IMR-90 (cell line): ENCODE measurements at regions not wholly inside any gene's neighbourhood (a gene's known extent, or its start where the extent isn't known, plus 50 kb on each side); places are given as distances from the start of the nearest gene placed in this dataset.

Experiments
- ATAC-seq: fragments of 200-7000 bp; cut with Tn5 transposase; 2 replicates; pipeline ENCODE4 v1.9.1; 2020; ENCODE audit warnings: low read depth, mild to moderate bottlenecking, moderate library complexity
- BruUV-seq: library from RNA; stranded (reverse); fragments of 400-500 nt; replicated peaks from 2 replicates; lab custom pipeline; 2021; lab: Mats Ljungman, UMichigan
- CTCF ChIA-PET: fragments of 300-600 bp; formaldehyde crosslinking; extraction: SDS; loops from one replicate; lab custom pipeline; 2021; ENCODE audit warnings: antibody characterized with exemption; lab: Yijun Ruan, JAX
- POLR2A ChIA-PET: fragments of 300-600 bp; sonication (Branson Sonifier 250); formaldehyde crosslinking; loops from one replicate; lab custom pipeline; 2022; ENCODE audit warnings: antibody characterized with exemption; ENCODE audit not compliant: unreplicated experiment; lab: Charles Lee
- DNase-seq: peaks from one replicate; pipeline ENCODE4 v3.0.0; 2013
- H2AFZ ChIP-seq: replicated peaks from 2 replicates; pipeline ENCODE3; 2013; ENCODE audit warnings: low read length, mild to moderate bottlenecking; ENCODE audit not compliant: poor library complexity
- H2AK5ac ChIP-seq: 2 replicates; pipeline ENCODE4 v1.6.1; 2013; ENCODE audit warnings: low read depth, low read length, inconsistent platforms
- H2AK9ac ChIP-seq: replicated peaks from 2 replicates; pipeline ENCODE3; 2013; ENCODE audit warnings: mild to moderate bottlenecking, low read depth, low read length, moderate library complexity; ENCODE audit not compliant: poor library complexity
- H2BK120ac ChIP-seq: 2 replicates; pipeline ENCODE4 v1.6.1; 2013; ENCODE audit warnings: low read depth, low read length, inconsistent platforms
- H2BK15ac ChIP-seq: 3 replicates; pipeline ENCODE4 v1.6.1; 2013; ENCODE audit warnings: low read depth, low read length, inconsistent platforms
- H2BK20ac ChIP-seq: 2 replicates; pipeline ENCODE4 v1.6.1; 2013; ENCODE audit warnings: low read depth, mild to moderate bottlenecking, inconsistent platforms, low read length, moderate library complexity
- H2BK5ac ChIP-seq: 2 replicates; pipeline ENCODE4 v1.6.1; 2013; ENCODE audit warnings: mild to moderate bottlenecking, low read depth, low read length, inconsistent platforms; ENCODE audit not compliant: poor library complexity, severe bottlenecking
- H3K14ac ChIP-seq: replicated peaks from 2 replicates; pipeline ENCODE4 v1.6.1; 2013; ENCODE audit warnings: low read depth, low read length, inconsistent platforms
- H3K18ac ChIP-seq: 2 replicates; pipeline ENCODE4 v1.6.1; 2013; ENCODE audit warnings: low read depth, low read length, control low read depth
- H3K23ac ChIP-seq: 2 replicates; pipeline ENCODE4 v1.6.1; 2013; ENCODE audit warnings: low read depth, low read length, inconsistent platforms
- H3K27ac ChIP-seq: 2 replicates; pipeline ENCODE4 v1.5.1; 2013; ENCODE audit warnings: mild to moderate bottlenecking, control low read depth, low read length; ENCODE audit not compliant: insufficient read depth
- H3K27me3 ChIP-seq: 2 replicates; pipeline ENCODE4 v1.6.1; 2013; ENCODE audit warnings: low read length; ENCODE audit not compliant: control insufficient read depth, insufficient read depth
- H3K36me3 ChIP-seq: 2 replicates; pipeline ENCODE4 v1.6.1; 2013; ENCODE audit warnings: low read length, mixed read lengths; ENCODE audit not compliant: control insufficient read depth, insufficient read depth
- H3K4ac ChIP-seq: 2 replicates; pipeline ENCODE4 v1.6.1; 2013; ENCODE audit warnings: low read depth, low read length, inconsistent platforms
- H3K4me1 ChIP-seq: 2 replicates; pipeline ENCODE4 v1.6.1; 2013; ENCODE audit warnings: low read length, mixed read lengths; ENCODE audit not compliant: control insufficient read depth, insufficient read depth
- H3K4me2 ChIP-seq: 2 replicates; pipeline ENCODE4 v1.6.1; 2013; ENCODE audit warnings: low read depth, mild to moderate bottlenecking, control low read depth, low read length, moderate library complexity
- H3K4me3 ChIP-seq: 2 replicates; pipeline ENCODE4 v1.5.1; 2013; ENCODE audit warnings: low read depth, mild to moderate bottlenecking, control low read depth, low read length, moderate library complexity; ENCODE audit not compliant: insufficient read depth
- H3K56ac ChIP-seq: 2 replicates; pipeline ENCODE4 v1.6.1; 2013; ENCODE audit warnings: low read length, inconsistent platforms; ENCODE audit not compliant: insufficient read depth; ENCODE audit errors: extremely low read depth
- H3K79me1 ChIP-seq, 2 experiments: 2 replicates each; pipeline ENCODE4 v1.6.1; 2013; ENCODE audit warnings: low read length in 2 of 2, inconsistent platforms in 1 of 2, low read depth in 1 of 2
- H3K9ac ChIP-seq: 2 replicates; pipeline ENCODE4 v1.6.1; 2013; ENCODE audit warnings: low read depth, low read length, control low read depth
- H3K9me1 ChIP-seq: 2 replicates; pipeline ENCODE4 v1.6.1; 2013; ENCODE audit warnings: low read length, inconsistent platforms; ENCODE audit not compliant: insufficient read depth
- H3K9me3 ChIP-seq: 2 replicates; pipeline ENCODE4 v1.6.1; 2013; ENCODE audit warnings: low read length; ENCODE audit not compliant: control insufficient read depth, insufficient read depth
- H4K20me1 ChIP-seq: 2 replicates; pipeline ENCODE4 v1.6.1; 2013; ENCODE audit warnings: low read length, inconsistent platforms; ENCODE audit not compliant: insufficient read depth
- H4K5ac ChIP-seq: 2 replicates; pipeline ENCODE4 v1.6.1; 2013; ENCODE audit warnings: mild to moderate bottlenecking, low read depth, low read length, control low read depth
- H4K8ac ChIP-seq, 2 experiments: 2 replicates each; pipeline ENCODE4 v1.6.1; 2013; ENCODE audit warnings: low read depth in 2 of 2, low read length in 2 of 2, control low read depth in 1 of 2, inconsistent platforms in 1 of 2
- H4K91ac ChIP-seq: 2 replicates; pipeline ENCODE4 v1.6.1; 2013; ENCODE audit warnings: low read depth, low read length, inconsistent platforms; ENCODE audit not compliant: insufficient read depth
- BHLHE40 ChIP-seq: fragments of 150-350 bp; IDR thresholded peaks from 2 replicates; pipeline ENCODE4 v1.6.1; 2016; ENCODE audit warnings: mild to moderate bottlenecking, low read depth, low read length
- ELK1 ChIP-seq: fragments of 150-350 bp; IDR thresholded peaks from 2 replicates; pipeline ENCODE4 v1.6.1; 2016; ENCODE audit warnings: low read depth, mild to moderate bottlenecking, low read length, moderate library complexity, borderline replicate concordance
- MAZ ChIP-seq: IDR thresholded peaks from 2 replicates; pipeline ENCODE4 v1.6.1; 2012; ENCODE audit warnings: low read depth, mild to moderate bottlenecking, low read length, improper control_type of control experiment, moderate library complexity, borderline replicate concordance
- MXI1 ChIP-seq: IDR thresholded peaks from 2 replicates; pipeline ENCODE4 v1.6.1; 2012; ENCODE audit warnings: low read depth, mild to moderate bottlenecking, low read length, moderate library complexity, borderline replicate concordance
- NFE2L2 ChIP-seq: fragments of 150-350 bp; IDR thresholded peaks from 2 replicates; pipeline ENCODE4 v1.6.1; 2016; ENCODE audit warnings: low read depth, mild to moderate bottlenecking, low read length
- RAD21 ChIP-seq: IDR thresholded peaks from 2 replicates; pipeline ENCODE4 v1.6.1; 2012; ENCODE audit warnings: low read length, improper control_type of control experiment
- RFX5 ChIP-seq: IDR thresholded peaks from 2 replicates; pipeline ENCODE4 v1.8.0; 2012; ENCODE audit warnings: low read depth, mild to moderate bottlenecking, low read length, moderate library complexity
- USF2 ChIP-seq: fragments of 150-350 bp; IDR thresholded peaks from 2 replicates; pipeline ENCODE4 v1.6.1; 2017; ENCODE audit warnings: mild to moderate bottlenecking, antibody characterized with exemption, low read length, low read depth
- WGBS, 2 experiments: methylation state at CpG; one replicate each; pipeline versions ENCODE4 v1.1.5 to v1.1.7; 2013; ENCODE audit warnings: missing lambda C conversion rate in 2 of 2; ENCODE audit not compliant: insufficient read length in 1 of 2; ENCODE audit errors: extremely low coverage in 2 of 2; 5-methylcytosine and 5-hydroxymethylcytosine counted together
- dilution Hi-C: fragments of 300-500 bp; cut with HindIII; formaldehyde crosslinking; loops from one replicate; pipeline ENCODE4 v1.14.3; 2018; ENCODE audit warnings: low sequenced_read_pairs; ENCODE audit not compliant: unreplicated experiment
- in situ Hi-C: fragments of 300-500 bp; cut with MboI; formaldehyde crosslinking; loops from 3 replicates; pipeline ENCODE4 v1.14.3; 2019; ENCODE audit warnings: low sequenced_read_pairs, inconsistent platforms, mixed read lengths
- intact Hi-C: fragments of 100-400 bp; cut with micrococcal nuclease; formaldehyde crosslinking; loops from 2 replicates; pipeline ENCODE4 v1.10.0; 2022

GRCh38 chr2:239663364-239663924 lies 262.6 kb upstream of the HDAC4 start:
- H3K4me2 ChIP-seq: no peak overlapping the region
- no peak overlapping the region for H2AFZ ChIP-seq
- no peak for TF ChIP-seq BHLHE40
- no peak for TF ChIP-seq USF2
- TF ChIP-seq NFE2L2: no peak
- no peak for TF ChIP-seq MXI1
- TF ChIP-seq MAZ: no peak
- no peak for TF ChIP-seq RFX5
- TF ChIP-seq ELK1: no peak
- no peak for TF ChIP-seq RAD21
- H3K9me3 ChIP-seq: peaks cover 12% of the 10 kb centered on the region
- H3K79me1 ChIP-seq: no peaks in the 10 kb centered on the region
- no TSS peak for BruUV-seq
- no peaks in the 10 kb centered on the region for H3K4me1 ChIP-seq
- intact Hi-C loops: no loop called here
- no peaks in the 10 kb centered on the region; the same call in 1 of the 2 replicates for H3K27me3 ChIP-seq
- no peak overlapping the region for H4K5ac ChIP-seq
- ChIA-PET CTCF (no interaction called here), POLR2A (no interaction called here)
- no peak overlapping the region for H2AK5ac ChIP-seq
- no peak overlapping the region for H2BK20ac ChIP-seq
- no peaks in the 10 kb centered on the region for H3K9me1 ChIP-seq
- dilution Hi-C loops: no loop called here
- H4K91ac ChIP-seq: no peak overlapping the region
- H2BK5ac ChIP-seq: no peak overlapping the region
- ATAC-seq: no peak
- no peak overlapping the region for H3K56ac ChIP-seq
- no peak overlapping the region for H2BK120ac ChIP-seq
- no peaks in the 10 kb centered on the region for H3K36me3 ChIP-seq
- no peak overlapping the region for H4K8ac ChIP-seq
- no CpG with 5 or more reads among the region's 9 CpGs for WGBS, 2 experiments
- no peak overlapping the region for H3K18ac ChIP-seq
- DNase-seq: no peak
- H3K27ac ChIP-seq: no peak overlapping the region
- H2BK15ac ChIP-seq: no peak overlapping the region
- no peak overlapping the region for H3K4ac ChIP-seq
- no peak overlapping the region for H2AK9ac ChIP-seq
- no peak overlapping the region for H3K4me3 ChIP-seq
- no peak overlapping the region for H3K14ac ChIP-seq
- H3K23ac ChIP-seq: no peak overlapping the region
- no peaks in the 10 kb centered on the region for H4K20me1 ChIP-seq
- in situ Hi-C loops: no loop called here
- no peak overlapping the region for H3K9ac ChIP-seq
